CD8-positive, alpha-beta memory T cell (primary cell): ENCODE measurements at regions not wholly inside any gene's neighbourhood (a gene's known extent, or its start where the extent isn't known, plus 50 kb on each side); places are given as distances from the start of the nearest gene placed in this dataset.
A peak's percentile ranks its signal among the peaks of the same experiment; 100 is the strongest.
"Not testable (repeated sequence)": the region's sequence is repeated elsewhere in the genome, so short reads cannot be mapped to it uniquely, and the experiment has no call there.

Experiments
- CTCF ChIA-PET: fragments of 350-600 bp; sonication (Branson Sonifier 250); formaldehyde crosslinking; loops from one replicate; lab custom pipeline; 2021; ENCODE audit warnings: antibody characterized with exemption; lab: Charles Lee
- POLR2A ChIA-PET: fragments of 350-600 bp; sonication (Branson Sonifier 250); formaldehyde crosslinking; loops from one replicate; lab custom pipeline; 2021; ENCODE audit warnings: antibody characterized with exemption; lab: Charles Lee
- DNase-seq, 5 donors: peaks; one replicate each; pipeline versions ENCODE4 v3.0.0 to v3.0.0-alpha.2; 2020 to 2022; ENCODE audit warnings: mixed read lengths in 1 of 5
- H3K27ac ChIP-seq: one replicate; pipeline ENCODE4 v1.7.0; 2013; ENCODE audit warnings: low read depth, mild to moderate bottlenecking, low read length, moderate library complexity
- H3K27me3 ChIP-seq: 2 replicates; pipeline ENCODE4 v1.7.0; 2013; ENCODE audit warnings: low read length, mild to moderate bottlenecking; ENCODE audit not compliant: insufficient read depth, poor library complexity, severe bottlenecking
- H3K36me3 ChIP-seq: 2 replicates; pipeline ENCODE4 v1.7.0; 2013; ENCODE audit warnings: mild to moderate bottlenecking, low read length, moderate library complexity; ENCODE audit not compliant: insufficient read depth
- H3K4me1 ChIP-seq: 2 replicates; pipeline ENCODE4 v1.7.0; 2013; ENCODE audit warnings: mild to moderate bottlenecking, low read length, moderate library complexity; ENCODE audit not compliant: insufficient read depth
- H3K4me3 ChIP-seq: 2 replicates; pipeline ENCODE4 v1.7.0; 2013; ENCODE audit warnings: mild to moderate bottlenecking, low read length
- H3K9me3 ChIP-seq: 2 replicates; pipeline ENCODE4 v1.7.0; 2013; ENCODE audit warnings: mild to moderate bottlenecking, low read length
- H3K27ac Mint-ChIP-seq, 8 donors: one replicate each; pipeline ENCODE4 v1.8.0; 2020 to 2021; ENCODE audit warnings: mixed read lengths in 8 of 8, mild to moderate bottlenecking in 6 of 8, inconsistent platforms in 3 of 8, moderate library complexity in 3 of 8
- H3K27me3 Mint-ChIP-seq, 2 donors: one replicate each; pipeline ENCODE4 v1.8.0; 2020 to 2021; ENCODE audit warnings: mixed read lengths in 2 of 2, mild to moderate bottlenecking in 1 of 2, moderate library complexity in 1 of 2
- H3K36me3 Mint-ChIP-seq, 3 donors: one replicate each; pipeline ENCODE4 v1.8.0; 2020 to 2021; ENCODE audit warnings: mixed read lengths in 3 of 3, inconsistent platforms in 1 of 3, mild to moderate bottlenecking in 1 of 3
- H3K4me1 Mint-ChIP-seq, 3 donors: one replicate each; pipeline ENCODE4 v1.8.0; 2020 to 2021; ENCODE audit warnings: mixed read lengths in 3 of 3, inconsistent platforms in 1 of 3, mild to moderate bottlenecking in 1 of 3
- H3K4me3 Mint-ChIP-seq, 7 donors: one replicate each; pipeline ENCODE4 v1.8.0; 2020 to 2021; ENCODE audit warnings: mixed read lengths in 7 of 7, mild to moderate bottlenecking in 6 of 7, moderate library complexity in 4 of 7, inconsistent platforms in 2 of 7
- H3K9me3 Mint-ChIP-seq, 5 donors: one replicate each; pipeline ENCODE4 v1.8.0; 2020 to 2022; ENCODE audit warnings: mixed read lengths in 5 of 5, mild to moderate bottlenecking in 3 of 5, moderate library complexity in 2 of 5, inconsistent platforms in 1 of 5

- H3K4me1 Mint-ChIP-seq, result no peaks in the 10 kb centered on the region
- H3K9me3 ChIP-seq, result no peaks in the 10 kb centered on the region
- POLR2A ChIA-PET, result no interaction called here
- no peak overlapping the region for H3K27ac ChIP-seq
- no peaks in the 10 kb centered on the region for H3K27me3 ChIP-seq
- H3K4me3 ChIP-seq, result no peak overlapping the region
- peak overlapping the region in 1 of 8 donors; percentile 77 for H3K27ac Mint-ChIP-seq
- no peaks in the 10 kb centered on the region for H3K36me3 ChIP-seq
- CTCF ChIA-PET, result no interaction called here
- H3K4me3 Mint-ChIP-seq, result no peak overlapping the region
- DNase-seq, result no peak
- peaks cover 0 to 2% (median 0%) of the 10 kb centered on the region in 5 donors for H3K9me3 Mint-ChIP-seq
- H3K27me3 Mint-ChIP-seq, result peaks cover 5 to 19% of the 10 kb centered on the region in 2 donors
- no peaks in the 10 kb centered on the region for H3K4me1 ChIP-seq
- peaks cover 0 to 4% (median 0%) of the 10 kb centered on the region in 3 donors for H3K36me3 Mint-ChIP-seq
Measured at GRCh38 chr9:120307599-120307998, 272.4 kb downstream of the CDK5RAP2 start.

DNA sequence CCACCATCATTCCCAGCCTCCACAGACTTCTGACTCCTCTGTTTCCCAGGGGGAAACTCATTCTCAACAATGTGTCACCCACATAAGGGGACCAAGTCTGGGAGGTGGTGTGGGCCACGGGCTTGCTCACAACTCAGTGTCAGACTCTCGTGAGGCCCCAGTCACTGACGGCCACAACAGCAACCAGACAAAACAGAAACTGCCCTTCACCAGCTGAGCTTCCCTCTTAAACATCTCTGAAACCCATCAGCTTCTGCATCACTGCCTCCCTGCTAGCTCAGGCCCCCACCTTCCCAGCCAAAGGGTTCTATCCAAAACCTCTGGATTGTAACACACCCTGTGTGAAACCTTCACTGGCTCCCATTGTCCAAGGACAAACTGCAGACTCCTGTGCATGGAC, 273.4 kb downstream of the CDK5RAP2 start:
- Mint-ChIP-seq H3K27ac (no peak overlapping the region), H3K36me3 (peaks cover 0 to 4% (median 0%) of the 10 kb centered on the region in 3 donors), H3K4me1 (no peaks in the 10 kb centered on the region), H3K4me3 (no peak overlapping the region), H3K9me3 (peaks cover 0 to 2% (median 0%) of the 10 kb centered on the region in 5 donors), H3K27me3 (peaks cover 7 to 19% of the 10 kb centered on the region in 2 donors)
- no peaks in the 10 kb centered on the region for H3K4me1 ChIP-seq
- no peak for DNase-seq
- ChIA-PET CTCF (no interaction called here), POLR2A (no interaction called here)
- H3K36me3 ChIP-seq, result no peaks in the 10 kb centered on the region
- H3K9me3 ChIP-seq, result no peaks in the 10 kb centered on the region
- no peak overlapping the region for H3K27ac ChIP-seq
- H3K4me3 ChIP-seq, result no peak overlapping the region
- H3K27me3 ChIP-seq, result no peaks in the 10 kb centered on the region

DNA sequence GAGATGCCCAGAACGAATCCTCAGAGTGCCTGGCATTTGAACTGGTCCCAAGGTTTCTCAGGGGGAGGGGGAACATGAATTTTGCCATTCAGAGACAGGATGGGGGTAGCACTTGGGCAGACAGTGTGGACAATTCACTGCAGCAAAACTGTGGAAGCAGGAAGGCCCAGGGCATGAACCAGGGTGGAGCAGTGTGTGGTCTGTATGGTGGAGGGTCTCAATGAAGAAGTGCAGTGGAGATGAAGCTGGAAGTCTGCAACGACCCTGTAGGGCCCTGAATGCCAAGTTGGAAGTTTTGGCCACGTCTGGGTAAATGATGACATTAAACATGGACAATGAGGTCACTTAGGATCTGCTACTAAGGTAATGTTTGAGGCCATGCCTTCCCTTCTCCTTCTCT, 273.9 kb downstream of the CDK5RAP2 start:
- Histone ChIP-seq H3K36me3 (no peaks in the 10 kb centered on the region), H3K27ac (no peak overlapping the region), H3K27me3 (no peaks in the 10 kb centered on the region), H3K4me1 (no peaks in the 10 kb centered on the region), H3K9me3 (no peaks in the 10 kb centered on the region), H3K4me3 (no peak overlapping the region)
- no peak overlapping the region for H3K27ac Mint-ChIP-seq
- peaks cover 7 to 19% of the 10 kb centered on the region in 2 donors for H3K27me3 Mint-ChIP-seq
- H3K4me1 Mint-ChIP-seq, result no peaks in the 10 kb centered on the region
- H3K36me3 Mint-ChIP-seq, result peaks cover 0 to 4% (median 0%) of the 10 kb centered on the region in 3 donors
- DNase-seq, result no peak
- peaks cover 0 to 2% (median 0%) of the 10 kb centered on the region in 5 donors for H3K9me3 Mint-ChIP-seq
- H3K4me3 Mint-ChIP-seq, result no peak overlapping the region
- ChIA-PET POLR2A (no interaction called here), CTCF (no interaction called here)

DNA sequence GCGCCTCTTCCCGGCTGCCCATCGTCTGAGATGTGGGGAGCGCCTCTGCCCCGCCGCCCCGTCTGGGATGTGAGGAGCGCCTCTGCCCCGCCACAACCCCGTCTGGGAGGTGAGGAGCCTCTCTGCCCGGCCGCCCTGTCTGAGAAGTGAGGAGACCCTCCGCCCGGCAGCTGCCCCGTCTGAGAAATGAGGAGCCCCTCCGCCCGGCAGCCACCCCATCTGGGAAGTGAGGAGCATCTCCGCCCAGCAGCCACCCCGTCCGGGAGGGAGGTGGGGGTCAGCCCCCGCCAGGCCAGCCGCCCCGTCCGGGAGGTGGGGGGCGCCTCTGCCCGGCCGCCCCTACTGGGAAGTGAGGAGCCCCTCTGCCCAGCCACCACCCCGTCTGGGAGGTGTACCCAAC, 275.1 kb downstream of the CDK5RAP2 start:
- POLR2A ChIA-PET, H3K27me3 ChIP-seq, H3K36me3 ChIP-seq, H3K27ac ChIP-seq, H3K27ac Mint-ChIP-seq, CTCF ChIA-PET, DNase-seq, H3K4me1 ChIP-seq, H3K4me1 Mint-ChIP-seq, H3K36me3 Mint-ChIP-seq, H3K9me3 ChIP-seq, H3K9me3 Mint-ChIP-seq, H3K4me3 ChIP-seq, H3K4me3 Mint-ChIP-seq: not testable (repeated sequence)
- peaks cover 7 to 19% of the 10 kb centered on the region in 2 donors for H3K27me3 Mint-ChIP-seq

DNA sequence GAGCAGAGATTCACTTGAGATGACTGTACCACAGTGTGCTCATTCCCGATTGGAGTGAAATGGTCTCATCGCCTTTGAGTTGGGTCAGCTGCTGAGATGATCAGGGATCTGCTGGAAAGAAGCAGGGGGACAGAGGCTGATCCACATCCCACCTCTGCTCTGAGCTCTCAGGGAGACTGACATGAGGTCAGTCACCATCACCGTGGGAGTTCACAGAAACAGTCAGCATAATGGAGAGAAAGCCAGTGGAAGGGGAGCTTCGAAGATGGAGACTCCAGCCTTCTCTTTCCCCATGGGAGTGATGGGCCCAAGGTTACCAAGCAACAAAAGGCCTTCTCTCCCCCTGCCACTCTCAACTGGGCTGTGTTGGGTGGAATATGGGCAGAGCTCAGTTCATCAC, 276.4 kb downstream of the CDK5RAP2 start:
- POLR2A ChIA-PET, result no interaction called here
- CTCF ChIA-PET, result no interaction called here
- no peaks in the 10 kb centered on the region for H3K9me3 ChIP-seq
- no peaks in the 10 kb centered on the region for H3K4me1 ChIP-seq
- H3K27ac ChIP-seq, result no peak overlapping the region
- no peaks in the 10 kb centered on the region for H3K27me3 ChIP-seq
- no peaks in the 10 kb centered on the region for H3K36me3 ChIP-seq
- Mint-ChIP-seq H3K27ac (no peak overlapping the region), H3K4me3 (no peak overlapping the region), H3K36me3 (peaks cover 0 to 4% (median 0%) of the 10 kb centered on the region in 3 donors), H3K9me3 (no peaks in the 10 kb centered on the region), H3K27me3 (peaks cover 4 to 15% of the 10 kb centered on the region in 2 donors), H3K4me1 (no peaks in the 10 kb centered on the region)
- DNase-seq, result no peak
- H3K4me3 ChIP-seq, result no peak overlapping the region

DNA sequence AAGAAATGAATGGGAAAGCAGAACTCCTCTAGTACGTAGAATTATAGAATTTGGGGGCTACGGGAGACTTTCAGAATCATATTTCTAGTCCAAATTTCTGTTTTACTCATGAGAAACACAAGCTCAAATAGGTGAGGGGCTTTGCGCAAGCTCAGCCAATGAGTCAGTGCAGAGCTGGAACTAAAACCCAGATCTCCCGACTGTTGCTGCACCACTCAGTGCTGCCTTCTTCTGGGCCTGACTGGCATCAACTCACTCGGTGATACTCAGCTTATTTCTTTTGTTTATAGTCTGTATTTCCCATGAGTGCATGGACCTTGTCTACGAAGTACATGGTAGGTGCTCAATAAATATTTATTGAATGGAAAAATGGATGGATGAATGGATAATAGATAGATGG, 280.2 kb downstream of the CDK5RAP2 start:
- CTCF ChIA-PET, result no interaction called here
- no peak overlapping the region for H3K4me3 Mint-ChIP-seq
- H3K36me3 Mint-ChIP-seq, result peaks cover 0 to 4% (median 0%) of the 10 kb centered on the region in 3 donors

DNA sequence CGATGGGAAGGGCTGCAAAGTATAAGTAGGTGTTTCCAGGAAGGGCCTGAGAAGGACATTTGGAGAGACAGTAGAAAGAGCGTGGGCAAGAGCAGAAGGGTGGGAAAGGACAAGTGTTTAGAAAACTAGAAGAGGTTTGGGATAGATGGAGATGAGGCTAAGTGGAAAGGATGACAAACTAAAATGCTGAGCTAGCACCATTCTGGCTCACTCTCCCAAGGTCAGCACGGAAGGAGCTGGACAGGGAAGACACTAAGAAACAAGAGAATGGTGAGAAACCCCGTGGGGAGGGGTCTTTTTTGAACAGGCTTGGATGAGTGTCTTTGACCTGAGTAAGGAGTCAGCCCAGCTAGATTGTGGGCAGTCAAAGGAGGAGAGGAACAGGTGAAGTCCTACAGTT, 286.0 kb downstream of the CDK5RAP2 start:
- Mint-ChIP-seq H3K4me3 (no peak overlapping the region), H3K4me1 (no peaks in the 10 kb centered on the region), H3K9me3 (no peaks in the 10 kb centered on the region), H3K36me3 (peaks cover 0 to 6% (median 0%) of the 10 kb centered on the region in 3 donors), H3K27me3 (peaks cover 3 to 9% of the 10 kb centered on the region in 2 donors), H3K27ac (no peak overlapping the region)
- Histone ChIP-seq H3K4me3 (no peak overlapping the region), H3K4me1 (no peaks in the 10 kb centered on the region), H3K27me3 (no peaks in the 10 kb centered on the region), H3K27ac (no peak overlapping the region), H3K9me3 (no peaks in the 10 kb centered on the region), H3K36me3 (no peaks in the 10 kb centered on the region)
- DNase-seq, result no peak
- ChIA-PET POLR2A (no interaction called here), CTCF (no interaction called here)

More for the DNA sequence above, 280.2 kb downstream of the CDK5RAP2 start:
- H3K36me3 ChIP-seq, result no peaks in the 10 kb centered on the region
- H3K27me3 ChIP-seq, result no peaks in the 10 kb centered on the region
- peaks cover 5 to 12% of the 10 kb centered on the region in 2 donors for H3K27me3 Mint-ChIP-seq
- no peak overlapping the region for H3K4me3 ChIP-seq
- no peaks in the 10 kb centered on the region for H3K4me1 Mint-ChIP-seq
- H3K27ac Mint-ChIP-seq, result no peak overlapping the region
- no peak overlapping the region for H3K27ac ChIP-seq
- no peaks in the 10 kb centered on the region for H3K4me1 ChIP-seq
- no peaks in the 10 kb centered on the region for H3K9me3 Mint-ChIP-seq
- POLR2A ChIA-PET, result no interaction called here
- DNase-seq, result no peak
- no peaks in the 10 kb centered on the region for H3K9me3 ChIP-seq

GRCh38 chr9:120292606-120293005, 287.4 kb downstream of the CDK5RAP2 start:
- Histone ChIP-seq H3K36me3 (no peaks in the 10 kb centered on the region), H3K4me1 (no peaks in the 10 kb centered on the region), H3K27ac (no peak overlapping the region), H3K9me3 (no peaks in the 10 kb centered on the region), H3K27me3 (no peaks in the 10 kb centered on the region), H3K4me3 (no peak overlapping the region)
- H3K36me3 Mint-ChIP-seq, result peaks cover 0 to 6% (median 0%) of the 10 kb centered on the region in 3 donors
- CTCF ChIA-PET, result no interaction called here
- POLR2A ChIA-PET, result no interaction called here
- DNase-seq, result no peak
- H3K4me3 Mint-ChIP-seq, result no peak overlapping the region
- no peaks in the 10 kb centered on the region for H3K4me1 Mint-ChIP-seq
- H3K9me3 Mint-ChIP-seq, result no peaks in the 10 kb centered on the region
- H3K27me3 Mint-ChIP-seq, result peaks cover 3 to 12% of the 10 kb centered on the region in 2 donors
- no peak overlapping the region for H3K27ac Mint-ChIP-seq

DNA sequence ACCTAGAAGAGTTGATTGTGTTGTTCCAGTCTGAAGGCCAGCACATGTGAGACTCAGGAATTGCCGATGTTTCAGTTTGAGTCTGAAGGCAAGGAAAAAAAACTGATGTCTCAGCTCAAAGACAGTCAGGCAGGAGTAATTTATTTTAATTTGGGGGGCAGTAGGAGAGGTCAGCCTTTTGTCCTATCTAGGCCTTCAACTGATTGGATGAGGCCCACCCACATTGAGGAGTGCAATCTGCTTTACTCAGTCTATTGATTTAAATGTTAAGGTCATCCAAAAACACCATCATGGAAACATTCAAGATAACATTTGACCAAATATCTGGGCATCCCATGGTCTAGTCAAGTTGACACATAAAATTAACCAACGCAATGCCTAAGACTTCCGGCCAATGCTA, 288.9 kb downstream of the CDK5RAP2 start:
- Mint-ChIP-seq H3K4me1 (no peaks in the 10 kb centered on the region), H3K27me3 (peaks cover 3 to 7% of the 10 kb centered on the region in 2 donors), H3K36me3 (peaks cover 0 to 6% (median 0%) of the 10 kb centered on the region in 3 donors), H3K27ac (no peak overlapping the region), H3K9me3 (no peaks in the 10 kb centered on the region), H3K4me3 (no peak overlapping the region)
- H3K4me3 ChIP-seq, result no peak overlapping the region
- H3K36me3 ChIP-seq, result no peaks in the 10 kb centered on the region
- H3K27ac ChIP-seq, result no peak overlapping the region
- ChIA-PET POLR2A (no interaction called here), CTCF (no interaction called here)
- DNase-seq, result no peak
- H3K27me3 ChIP-seq, result no peaks in the 10 kb centered on the region
- no peaks in the 10 kb centered on the region for H3K9me3 ChIP-seq
- H3K4me1 ChIP-seq, result no peaks in the 10 kb centered on the region
